Left hindlimb (tissue), 1 donor: ENCODE measurements at regions not wholly inside any gene's neighbourhood (a gene's known extent, or its start where the extent isn't known, plus 50 kb on each side); places are given as distances from the start of the nearest gene placed in this dataset.
"Not testable (repeated sequence)": the region's sequence is repeated elsewhere in the genome, so short reads cannot be mapped to it uniquely, and the experiment has no call there.

Experiments
- DNase-seq: peaks from one replicate; pipeline ENCODE4 v3.0.0-alpha.2; 2018

- DNase-seq: no peak
Measured at GRCh38 chr10:45515630-45516029, 141.6 kb downstream of the ALOX5 start.

GRCh38 chr10:45514291-45515270 lies 140.6 kb downstream of the ALOX5 start:
- DNase-seq: peak; percentile 64

GRCh38 chr10:45513551-45513950 lies 139.5 kb downstream of the ALOX5 start:
- no peak for DNase-seq

- not testable (repeated sequence) for DNase-seq
Measured at GRCh38 chr10:45511926-45512325, 137.9 kb downstream of the ALOX5 start.

- no peak for DNase-seq
Measured at GRCh38 chr10:45509491-45509890, 135.5 kb downstream of the ALOX5 start.

GRCh38 chr10:45505311-45505710 lies 131.3 kb downstream of the ALOX5 start:
- DNase-seq: no peak

- DNase-seq: no peak
Measured at GRCh38 chr10:45502458-45502857, 128.4 kb downstream of the ALOX5 start.

- DNase-seq: no peak
Measured at GRCh38 chr10:45501791-45502190, 127.8 kb downstream of the ALOX5 start.

- no peak for DNase-seq
Measured at GRCh38 chr10:45500798-45501197, 126.8 kb downstream of the ALOX5 start.

- DNase-seq: no peak
Measured at GRCh38 chr10:45500304-45500703, 126.3 kb downstream of the ALOX5 start.

GRCh38 chr10:45495438-45496152 lies 121.6 kb downstream of the ALOX5 start:
- DNase-seq: no peak
